HG02571 (cell line): ENCODE measurements at regions not wholly inside any gene's neighbourhood (a gene's known extent, or its start where the extent isn't known, plus 50 kb on each side); places are given as distances from the start of the nearest gene placed in this dataset.
A peak's percentile ranks its signal among the peaks of the same experiment; 100 is the strongest.

Experiments used
- ATAC-seq: cut with Tn5 transposase; IDR thresholded peaks from one replicate; pipeline ENCODE4 v1.9.1; 2021; ENCODE audit warnings: mild to moderate bottlenecking, moderate library complexity; ENCODE audit not compliant: unreplicated experiment

DNA sequence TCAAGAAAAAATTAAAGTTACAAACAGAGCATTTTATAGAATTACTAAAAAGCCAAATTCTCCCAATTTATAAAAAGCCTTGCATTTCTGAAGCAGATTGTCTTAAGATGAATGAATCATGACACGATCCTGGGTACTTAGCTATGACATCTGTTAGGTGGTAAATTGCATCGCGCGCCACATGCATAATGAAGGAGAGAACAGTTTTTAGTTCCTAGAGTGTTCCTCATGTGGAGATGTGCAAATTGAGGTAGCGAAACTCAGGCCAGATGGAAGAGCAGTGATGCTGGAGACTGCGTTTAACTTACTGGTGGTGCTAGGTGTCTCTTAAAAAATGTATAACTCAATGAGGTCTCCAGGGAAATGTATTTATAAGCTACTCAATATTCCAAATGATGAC is 516.1 kb downstream of the EFNA5 start:
- no peak for ATAC-seq

DNA sequence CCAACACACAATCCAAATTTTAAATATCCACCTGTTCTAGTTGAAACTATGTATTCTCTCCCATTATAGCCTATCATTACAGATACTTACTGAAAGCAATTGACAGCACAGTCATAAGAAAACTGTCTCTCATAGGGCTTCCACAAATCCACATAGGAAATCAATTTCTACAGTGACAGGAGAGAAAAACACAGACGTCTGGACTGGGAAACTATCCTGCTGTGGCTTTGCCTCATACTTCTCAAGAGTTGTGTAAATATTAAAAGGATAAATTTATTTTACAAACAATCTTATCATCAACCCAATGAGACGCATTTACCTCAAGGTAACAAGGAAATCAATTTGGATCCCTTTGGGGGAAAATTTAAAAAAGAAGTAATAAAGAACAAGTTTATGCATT is 517.5 kb downstream of the EFNA5 start:
- no peak for ATAC-seq

- ATAC-seq, result peak; percentile 92
These were observed 521.3 kb downstream of the EFNA5 start for GRCh38 chr5:107149243-107150005.

DNA sequence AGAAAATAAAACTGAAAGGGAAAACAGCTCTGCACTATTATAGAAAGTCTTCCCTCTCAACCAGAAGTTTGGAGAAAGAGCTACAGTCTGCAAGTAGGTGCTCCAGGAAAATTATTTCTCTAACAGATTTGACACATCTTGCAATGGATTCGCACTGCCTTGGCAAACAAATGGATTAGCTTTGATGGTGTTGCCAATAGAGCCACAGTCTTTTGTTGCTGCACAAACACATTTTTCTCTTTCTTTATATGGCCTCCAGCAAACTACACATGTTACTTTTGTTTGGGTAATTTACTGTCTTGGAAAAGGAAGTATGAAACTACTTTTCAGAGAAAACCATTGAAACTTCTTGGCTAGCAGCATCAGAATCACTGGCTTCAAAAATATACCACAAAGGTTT is 523.1 kb downstream of the EFNA5 start:
- no peak for ATAC-seq

DNA sequence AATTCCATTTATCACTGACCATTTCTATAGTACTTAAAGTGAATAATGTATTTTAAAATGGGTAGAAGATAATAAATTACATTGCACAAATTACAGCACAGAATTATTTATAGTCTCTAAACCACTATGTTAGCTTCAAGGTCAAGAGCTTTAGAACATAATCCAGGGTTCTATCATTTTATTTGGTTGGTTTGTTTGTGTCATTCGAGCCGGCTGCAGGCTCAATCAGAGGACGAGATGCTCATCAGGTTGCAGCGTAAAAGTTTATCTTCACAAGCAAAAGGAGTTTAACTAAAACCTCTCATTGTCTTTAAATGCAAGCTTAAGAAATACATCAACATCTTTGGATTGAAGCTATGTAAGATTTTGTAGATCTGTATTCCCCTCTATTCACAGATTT is 523.8 kb downstream of the EFNA5 start:
- ATAC-seq, result no peak

DNA sequence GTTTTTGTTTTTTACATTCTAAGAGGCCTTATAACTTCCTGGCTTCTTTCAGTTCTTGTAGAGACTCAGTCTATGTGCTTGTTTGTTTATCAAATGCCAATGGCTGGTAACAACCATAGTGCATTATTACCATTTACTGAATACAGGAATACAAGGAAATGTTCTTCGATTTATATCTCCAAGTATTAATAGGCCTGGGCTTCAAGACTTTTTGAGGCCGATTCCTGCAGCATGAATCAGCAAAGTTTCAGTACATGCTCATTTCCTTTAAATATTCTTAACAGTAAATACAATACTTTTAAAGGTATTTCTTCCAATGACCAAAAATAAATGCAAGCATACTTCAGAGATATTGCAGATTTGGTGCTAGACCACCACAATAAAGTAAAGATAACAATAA is 535.3 kb downstream of the EFNA5 start:
- no peak for ATAC-seq

DNA sequence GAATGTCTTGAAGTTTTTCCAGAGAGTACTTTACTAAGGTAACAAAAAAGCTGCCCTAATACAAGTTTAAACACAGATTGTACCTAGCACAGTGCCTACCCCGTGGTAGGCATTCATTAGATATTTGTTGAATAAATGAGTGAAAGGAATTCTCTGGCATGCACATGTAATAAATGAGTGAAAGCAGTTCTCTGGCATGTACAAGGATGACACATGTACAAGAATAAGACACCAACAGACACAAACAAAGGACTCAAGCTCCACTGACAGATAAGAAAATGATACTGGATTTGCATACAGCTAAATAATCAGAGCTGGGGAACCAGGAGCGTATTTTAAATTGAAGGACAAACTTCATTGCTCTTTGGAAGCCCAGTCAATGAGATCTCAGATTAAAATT is 535.8 kb downstream of the EFNA5 start:
- ATAC-seq, result no peak

GRCh38 chr5:107129051-107129450 is 541.7 kb downstream of the EFNA5 start:
- ATAC-seq, result no peak

- no peak for ATAC-seq
These were observed 542.9 kb downstream of the EFNA5 start for GRCh38 chr5:107127878-107128277.

GRCh38 chr5:107126341-107126740 is 544.4 kb downstream of the EFNA5 start:
- no peak for ATAC-seq

DNA sequence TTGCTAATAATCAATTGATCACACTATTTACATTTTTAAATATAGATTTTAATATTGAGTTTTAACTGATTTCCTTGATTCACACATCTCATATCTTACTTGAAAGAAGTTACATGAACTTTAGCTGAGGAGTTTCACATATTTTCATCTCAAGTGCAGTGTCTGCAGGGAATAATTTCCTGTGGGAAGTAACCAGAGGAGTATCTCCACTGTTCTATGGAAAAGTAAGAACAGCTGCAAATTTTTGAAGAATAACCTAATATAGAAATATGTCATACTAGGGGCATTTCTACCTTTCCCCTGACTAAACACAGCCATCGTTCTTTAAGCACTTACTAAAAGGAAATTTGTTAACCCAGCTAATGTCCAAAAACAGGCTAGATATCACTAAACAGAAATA is 546.4 kb downstream of the EFNA5 start:
- no peak for ATAC-seq

DNA sequence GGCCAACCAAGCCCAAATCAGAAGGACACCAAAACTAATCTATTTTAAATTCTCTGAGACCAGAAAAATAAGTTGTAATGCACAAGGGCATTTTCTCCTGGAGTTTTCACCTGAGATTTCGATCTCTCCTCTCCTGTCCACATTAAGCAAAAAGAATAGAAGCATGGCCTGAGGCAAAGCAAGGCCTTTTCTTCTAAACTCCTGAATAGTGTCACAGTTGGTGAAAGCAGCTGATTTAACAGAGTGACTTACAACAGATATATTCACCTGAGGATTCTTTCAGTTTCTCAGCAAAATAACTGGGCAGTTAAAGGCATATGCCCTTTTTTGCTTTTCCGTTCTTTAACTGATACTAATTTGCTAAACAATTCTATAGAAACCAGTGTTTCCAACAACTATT is 547.7 kb downstream of the EFNA5 start:
- no peak for ATAC-seq

- no peak for ATAC-seq
These were observed 548.8 kb downstream of the EFNA5 start for GRCh38 chr5:107121793-107122519.

GRCh38 chr5:107119656-107120055 is 551.1 kb downstream of the EFNA5 start:
- ATAC-seq, result no peak

GRCh38 chr5:107118184-107119019 is 552.3 kb downstream of the EFNA5 start:
- no peak for ATAC-seq

GRCh38 chr5:107112216-107112615 is 558.5 kb downstream of the EFNA5 start:
- ATAC-seq, result no peak

DNA sequence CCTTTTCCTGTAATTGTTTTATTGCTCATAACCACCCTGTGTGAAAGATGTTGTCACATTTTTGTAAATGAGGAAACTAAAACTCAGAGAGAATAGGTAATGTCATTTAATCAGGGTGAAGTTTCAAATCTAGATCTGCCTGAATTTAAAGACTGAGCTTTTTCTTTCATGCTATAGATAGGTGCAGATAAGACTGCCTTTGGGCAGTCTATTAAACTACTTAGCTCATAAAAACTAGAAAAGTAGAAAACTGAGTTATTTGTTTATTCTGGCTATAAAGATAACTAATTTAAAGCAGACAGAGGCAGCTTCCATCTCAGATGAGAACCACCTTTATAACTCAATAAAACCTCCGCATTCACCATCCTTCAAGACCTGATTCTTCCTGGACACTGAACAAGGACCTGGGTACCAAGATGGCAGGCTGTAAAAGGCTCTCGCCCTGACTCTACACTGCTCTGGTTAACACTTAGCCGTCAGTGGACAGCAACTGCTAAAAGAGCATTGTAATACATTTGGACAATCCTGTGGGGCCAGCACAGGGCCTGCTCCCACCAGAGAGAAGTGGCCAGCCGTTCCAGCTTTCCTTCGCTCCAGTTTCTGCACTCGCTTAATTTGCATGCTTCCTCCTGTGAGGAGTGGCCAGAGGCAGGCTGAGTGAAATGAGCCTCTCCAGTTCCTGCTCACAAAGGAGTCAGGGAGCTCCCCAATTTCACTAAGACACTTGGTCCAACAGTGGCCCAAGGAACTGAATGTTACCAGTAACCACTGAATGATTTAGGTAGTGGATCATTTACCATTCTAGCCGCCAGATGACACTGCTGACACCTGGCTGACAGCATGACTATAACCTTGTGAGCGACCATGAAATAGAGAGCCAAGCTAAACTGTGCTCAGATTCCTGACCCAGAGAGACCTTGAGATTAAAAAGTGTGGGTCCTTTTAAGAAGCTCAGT is 566.4 kb downstream of the EFNA5 start:
- ATAC-seq, result no peak

DNA sequence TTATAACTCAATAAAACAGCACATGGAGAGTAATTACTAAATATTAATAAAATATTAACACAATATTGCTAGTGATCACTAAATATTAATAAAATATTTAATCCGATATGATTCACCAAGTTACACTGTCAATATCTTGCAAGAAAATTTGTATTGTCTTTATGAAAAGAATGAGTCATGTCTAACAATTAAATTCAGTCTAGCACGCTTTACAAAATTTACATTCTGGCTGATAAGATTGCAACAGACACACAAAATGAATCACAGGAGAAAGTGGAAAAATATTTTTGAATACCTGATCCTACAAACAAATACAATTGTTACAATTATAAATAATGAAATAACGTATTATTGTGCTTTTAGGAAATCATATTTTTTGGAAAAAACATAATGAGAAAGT is 567.2 kb downstream of the EFNA5 start:
- no peak for ATAC-seq

GRCh38 chr5:107100121-107100520 is 570.6 kb downstream of the EFNA5 start:
- ATAC-seq, result no peak

GRCh38 chr5:107099506-107099905 is 571.2 kb downstream of the EFNA5 start:
- ATAC-seq, result no peak

DNA sequence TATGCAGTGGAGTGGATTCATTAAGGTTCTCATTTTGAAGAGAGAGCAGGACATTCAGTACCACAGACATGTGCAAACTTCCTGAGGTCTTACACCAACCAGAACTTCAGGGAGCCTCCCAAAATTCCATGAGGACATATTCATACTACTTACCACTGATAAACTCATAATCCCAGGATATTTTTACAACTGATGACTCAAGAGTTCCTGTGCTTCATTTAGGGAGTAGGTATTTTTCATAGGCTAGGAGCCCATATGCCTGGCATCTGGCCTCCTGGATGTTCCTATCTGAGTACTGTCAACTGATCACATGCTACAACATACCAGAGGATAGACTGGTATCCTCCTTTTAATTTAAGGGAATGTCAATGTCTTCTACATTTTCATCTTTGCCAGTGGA is 578.0 kb downstream of the EFNA5 start:
- ATAC-seq, result no peak
